Hindlimb muscle (tissue), 1 donor: ENCODE measurements at regions not wholly inside any gene's neighbourhood (a gene's known extent, or its start where the extent isn't known, plus 50 kb on each side); places are given as distances from the start of the nearest gene placed in this dataset.
A peak's percentile ranks its signal among the peaks of the same experiment; 100 is the strongest.

Experiments
- DNase-seq: peaks from one replicate; pipeline ENCODE4 v3.0.0-alpha.2; 2013

GRCh38 chr5:124370601-124371000 is 375.8 kb downstream of the ZNF608 start:
- DNase-seq, result no peak

- no peak for DNase-seq
These were observed 381.1 kb downstream of the ZNF608 start for GRCh38 chr5:124365361-124365801.

GRCh38 chr5:124355928-124356327 is 390.5 kb downstream of the ZNF608 start:
- DNase-seq, result no peak

GRCh38 chr5:124353016-124353415 is 393.4 kb downstream of the ZNF608 start:
- no peak for DNase-seq

- no peak for DNase-seq
These were observed 394.1 kb downstream of the ZNF608 start for GRCh38 chr5:124352312-124352711.

DNA sequence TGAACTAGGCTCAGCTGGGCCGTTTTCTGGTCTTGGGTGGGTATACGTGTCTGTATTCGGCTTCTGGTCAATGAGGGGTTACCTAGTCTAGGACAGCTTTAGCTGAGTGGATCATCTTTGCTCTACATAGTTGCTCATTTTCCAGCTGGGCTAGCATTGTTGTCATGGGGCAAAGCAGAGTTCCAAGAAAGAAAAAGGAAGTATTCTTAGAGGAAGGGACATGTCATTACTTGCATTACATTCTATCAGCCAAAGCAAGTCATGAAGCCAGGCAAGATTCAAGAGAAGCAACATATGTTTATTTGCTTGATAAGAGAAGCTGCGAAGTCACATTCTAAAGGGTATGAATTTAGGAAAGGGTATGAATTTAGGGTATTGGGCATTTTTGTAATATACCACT is 396.5 kb downstream of the ZNF608 start:
- no peak for DNase-seq

DNA sequence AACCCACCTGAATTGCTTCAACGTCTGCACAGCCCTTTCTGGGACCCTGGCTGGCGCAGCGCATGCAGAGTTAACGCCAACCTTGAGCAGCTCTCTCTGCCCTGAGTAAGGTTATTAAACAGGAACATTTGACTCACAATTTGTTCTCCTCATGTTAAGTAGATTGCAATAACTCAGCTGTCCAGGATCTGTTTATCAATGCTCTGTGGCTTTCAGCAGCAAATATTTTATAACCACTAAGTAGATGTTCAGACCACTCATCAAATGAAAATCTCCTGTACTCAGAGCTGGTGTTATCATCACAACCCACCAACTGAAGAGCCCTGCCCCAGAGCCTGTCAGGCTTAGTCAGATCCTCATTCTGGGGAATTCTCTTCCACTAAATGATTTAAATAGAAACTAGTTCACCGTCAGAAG is 403.0 kb downstream of the ZNF608 start:
- DNase-seq, result peak; percentile 24

GRCh38 chr5:124342986-124343385 is 403.5 kb downstream of the ZNF608 start:
- DNase-seq, result no peak

DNA sequence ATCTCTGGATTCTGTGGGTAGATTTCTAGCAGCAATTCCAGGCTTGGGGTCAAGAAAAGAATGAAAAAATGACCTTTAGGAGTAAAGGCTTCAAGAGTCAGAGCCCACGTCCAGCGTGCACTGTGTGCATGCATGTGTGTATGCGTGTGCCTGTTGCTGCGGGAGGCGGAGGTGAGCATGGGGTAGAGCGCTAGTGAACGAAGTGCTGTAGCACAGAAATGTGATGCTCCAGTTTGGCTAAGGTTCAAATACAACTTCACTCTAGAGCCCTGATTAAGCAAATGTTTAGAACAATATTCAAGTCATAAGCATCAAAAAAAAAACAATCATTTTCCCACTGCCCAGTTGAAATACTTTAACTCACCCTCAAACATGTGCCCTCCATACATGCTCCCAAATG is 403.9 kb downstream of the ZNF608 start:
- DNase-seq, result peak; percentile 70

DNA sequence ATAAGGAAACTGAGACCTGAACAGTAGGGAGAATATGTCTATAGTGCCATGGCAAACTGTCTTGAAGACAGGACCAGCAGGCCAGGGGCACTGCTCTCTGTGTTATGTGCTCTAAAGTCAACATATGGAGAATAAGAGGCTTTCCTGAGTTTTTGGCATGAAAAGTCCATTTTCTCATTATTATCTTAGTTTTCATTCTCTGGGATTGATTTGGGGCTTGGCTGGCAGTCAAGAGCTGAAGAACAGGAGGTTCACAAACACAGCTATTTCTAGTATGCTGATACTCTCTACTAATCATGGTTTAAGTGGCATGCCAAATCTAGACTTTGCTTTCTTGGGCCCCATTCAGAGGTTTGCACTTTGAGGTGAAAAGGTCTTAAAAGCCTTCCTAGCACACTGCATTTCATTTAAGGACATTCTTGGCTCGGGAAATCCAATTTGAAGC is 404.4 kb downstream of the ZNF608 start:
- DNase-seq, result peak; percentile 59

DNA sequence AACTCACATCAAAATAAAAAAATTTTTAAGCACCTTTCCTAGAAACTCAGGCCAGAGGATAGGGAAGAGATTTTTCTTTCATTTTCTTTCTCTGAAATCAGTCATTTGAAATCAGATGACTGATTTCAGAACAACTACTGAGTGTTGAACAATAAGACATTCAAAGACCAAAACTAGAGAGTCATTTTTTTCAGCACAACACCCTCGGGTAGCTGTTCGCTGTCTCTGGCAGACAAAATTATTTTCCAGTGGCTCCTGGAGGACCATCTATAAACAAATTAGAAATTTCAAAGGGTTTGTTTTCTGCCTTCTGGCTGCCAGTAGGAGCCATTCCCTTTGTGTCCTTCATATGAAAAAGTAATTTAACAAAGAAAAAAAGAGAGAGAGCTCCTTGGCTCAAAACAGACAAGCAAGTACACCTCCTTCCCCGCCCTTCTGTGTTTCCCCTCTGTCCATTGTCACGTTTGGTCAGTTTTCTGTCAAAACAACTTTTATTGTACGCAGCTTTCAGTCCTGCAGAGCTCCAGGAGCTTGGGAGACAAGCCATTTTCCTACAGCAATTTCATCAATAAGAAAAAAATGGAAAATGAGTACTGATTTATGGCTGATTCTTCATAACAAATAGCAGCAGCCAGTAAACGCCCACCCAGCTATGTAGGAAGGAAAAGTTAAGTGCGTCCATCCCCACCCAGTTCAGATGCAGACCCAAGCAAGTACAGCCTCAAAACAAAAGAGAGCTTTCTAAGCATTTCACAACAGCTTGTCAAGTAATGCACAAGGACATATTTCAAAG is 405.2 kb downstream of the ZNF608 start:
- peak; percentile 75 for DNase-seq

DNA sequence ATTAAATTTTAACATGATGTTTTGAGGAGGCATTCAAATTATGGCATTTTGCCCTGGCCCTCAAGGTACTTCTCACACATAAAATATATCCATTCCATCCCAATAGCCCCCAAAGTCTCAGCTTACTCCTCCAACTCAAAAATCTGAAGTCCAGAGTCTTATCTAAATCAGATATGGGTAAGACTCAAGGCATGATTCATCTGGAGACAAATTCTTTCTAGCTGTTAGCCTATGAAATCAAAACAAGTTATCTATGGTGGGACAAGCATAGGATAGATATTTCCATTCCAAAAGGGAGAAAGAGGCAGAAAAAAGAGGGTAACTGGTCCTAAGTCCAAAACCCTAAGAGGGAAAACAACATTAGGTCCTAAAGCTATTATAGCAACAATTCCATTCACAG is 408.4 kb downstream of the ZNF608 start:
- DNase-seq, result no peak

DNA sequence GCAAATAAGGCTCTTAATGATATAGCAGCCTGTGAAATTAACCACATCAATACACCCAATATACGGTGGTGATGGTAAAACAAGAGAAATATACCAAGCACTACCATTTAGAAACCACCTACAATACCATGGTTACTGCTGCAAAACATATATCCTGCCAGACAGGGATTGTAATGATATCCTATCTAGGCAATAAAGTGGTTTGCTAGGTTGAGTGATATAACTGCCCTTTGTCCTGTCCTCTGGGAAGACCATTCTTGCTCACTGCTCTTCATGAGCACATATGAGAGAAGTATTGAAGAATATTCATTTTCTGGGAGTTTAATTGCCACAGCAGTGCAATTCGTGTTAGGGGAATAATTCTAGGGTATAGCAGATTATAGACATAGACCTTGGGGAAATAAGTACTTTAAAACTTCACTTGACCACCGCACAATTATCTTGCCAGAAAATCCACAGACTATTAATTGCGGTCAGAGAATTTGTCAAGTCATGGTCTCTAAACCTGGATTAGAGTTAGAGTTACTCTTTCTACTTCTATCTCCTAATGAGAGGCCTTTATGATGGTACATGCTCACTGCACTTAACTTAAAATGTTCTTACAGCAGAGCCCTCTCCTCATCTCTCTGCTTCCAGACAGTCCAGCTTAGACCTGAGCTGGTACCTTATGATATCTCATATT is 413.0 kb downstream of the ZNF608 start:
- no peak for DNase-seq

GRCh38 chr5:124332273-124332672 is 414.2 kb downstream of the ZNF608 start:
- DNase-seq, result no peak

GRCh38 chr5:124330595-124331220 is 415.7 kb downstream of the ZNF608 start:
- DNase-seq, result no peak

GRCh38 chr5:124328201-124328600 is 418.2 kb downstream of the ZNF608 start:
- no peak for DNase-seq

DNA sequence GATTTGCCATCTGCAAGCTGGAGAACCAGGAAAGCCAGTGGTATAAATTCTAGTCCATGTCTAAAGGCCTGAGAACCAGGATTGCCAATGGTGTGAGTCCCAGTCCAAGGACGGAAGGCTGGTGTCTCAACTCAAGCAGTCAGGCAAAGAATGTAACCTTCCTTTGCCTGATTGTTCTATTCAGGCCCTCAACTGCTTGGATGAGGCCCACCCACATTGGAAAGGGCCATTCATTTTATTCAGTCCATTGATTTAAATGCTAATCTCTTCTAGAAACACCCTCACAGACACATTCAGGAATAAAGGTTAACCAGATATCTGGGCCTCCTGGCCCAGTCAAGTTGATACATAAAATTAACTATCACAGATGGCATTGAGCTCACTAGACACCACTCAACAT is 427.8 kb downstream of the ZNF608 start:
- no peak for DNase-seq

- no peak for DNase-seq
These were observed 429.0 kb downstream of the ZNF608 start for GRCh38 chr5:124317451-124317850.

DNA sequence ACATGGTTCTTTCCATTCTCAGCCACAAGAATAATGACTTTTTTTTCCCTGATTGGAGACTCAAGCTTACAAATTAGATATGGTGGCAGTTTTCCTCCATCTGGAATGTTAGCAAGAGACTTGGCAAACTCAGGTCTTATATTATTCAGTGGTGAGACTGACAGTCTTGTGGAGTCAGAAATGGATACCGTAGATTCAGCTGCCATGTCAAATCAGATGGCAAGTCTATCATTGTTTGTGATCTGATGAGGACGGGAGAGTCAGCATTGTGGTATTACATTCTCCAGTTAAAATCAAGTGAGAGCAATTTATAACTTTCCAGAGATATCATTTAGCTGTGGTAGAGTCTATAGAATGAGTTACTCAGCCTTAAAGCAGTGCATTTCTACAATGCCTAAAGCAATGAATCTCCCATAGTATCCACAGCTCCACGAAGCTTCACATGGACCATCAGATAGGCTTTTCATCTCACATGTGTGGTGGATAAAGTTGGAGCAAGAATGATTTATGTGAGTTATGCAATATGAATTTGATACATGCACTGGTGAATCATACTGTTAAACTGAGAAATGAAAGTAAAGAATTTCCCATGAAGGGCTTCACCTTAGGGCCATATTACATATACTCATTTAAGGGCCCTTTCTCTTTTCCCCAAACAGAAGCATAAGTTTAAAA is 430.6 kb downstream of the ZNF608 start:
- no peak for DNase-seq

DNA sequence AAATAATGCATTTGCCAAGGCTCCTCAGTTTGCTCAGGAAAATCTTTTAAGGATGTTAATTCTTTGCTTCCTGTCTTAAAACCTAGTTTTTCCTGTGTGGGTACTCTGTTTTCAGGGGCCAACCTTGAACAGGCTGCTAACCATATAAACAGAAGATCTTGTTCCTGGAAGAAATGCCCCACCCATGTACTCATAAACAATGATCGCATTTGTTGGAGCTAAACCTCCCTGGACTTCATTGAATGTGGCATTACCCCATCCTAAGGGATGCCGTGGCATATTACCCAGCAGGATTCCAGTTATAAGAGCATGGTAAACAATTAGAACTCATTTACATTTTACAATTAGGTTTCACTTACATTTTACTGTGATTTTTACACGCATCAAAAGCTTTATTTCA is 436.0 kb downstream of the ZNF608 start:
- no peak for DNase-seq

- DNase-seq, result no peak
These were observed 437.0 kb downstream of the ZNF608 start for GRCh38 chr5:124309241-124309980.

DNA sequence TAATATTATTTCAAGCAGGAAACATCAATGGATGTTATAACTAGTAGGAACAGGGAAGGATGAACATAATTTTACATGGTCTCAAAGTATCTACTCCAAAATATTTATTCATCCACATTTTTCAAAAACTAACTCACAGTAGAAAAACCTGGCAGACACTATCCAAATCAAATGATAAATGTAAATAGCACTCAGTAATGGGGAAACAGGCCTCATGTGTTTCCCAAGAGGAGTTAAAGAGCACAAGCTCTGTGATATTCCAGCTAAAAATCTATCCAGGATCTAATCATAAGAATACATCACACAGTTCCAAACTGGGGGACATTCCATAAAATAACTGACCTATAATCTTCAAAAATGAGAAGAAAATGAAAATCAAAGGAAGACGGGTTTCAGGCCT is 443.1 kb downstream of the ZNF608 start:
- no peak for DNase-seq
